ENCODE measurements at regions not wholly inside any gene's neighbourhood (a gene's known extent, or its start where the extent isn't known, plus 50 kb on each side); places are given as distances from the start of the nearest gene placed in this dataset.

DNA sequence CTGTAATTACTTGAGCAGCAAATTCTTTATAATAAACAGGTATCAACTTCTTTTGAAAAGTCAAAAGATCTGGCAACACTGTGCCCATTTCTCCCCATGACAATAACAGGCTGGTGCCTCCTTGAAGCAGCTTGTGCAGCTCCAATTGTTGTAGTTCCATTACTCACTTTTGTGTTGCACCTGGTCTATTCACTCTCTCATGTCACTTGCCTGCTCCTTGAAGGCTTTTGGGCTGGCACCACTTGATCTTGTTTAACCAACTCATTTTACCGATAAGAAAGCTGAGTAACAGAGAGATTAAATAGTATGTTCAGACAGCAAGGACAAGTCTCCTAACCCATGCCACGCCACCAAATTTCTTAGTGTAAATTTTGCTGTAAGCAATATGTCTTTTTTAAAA is 314.5 kb downstream of the OSR1 start:
- Histone ChIP-seq H3K4me1 (ENCODE audit: control insufficient read depth in 4 of 4, insufficient read depth in 4 of 4, low read length in 3 of 4) (peaks cover 0 to 4% (median 0%) of the 10 kb centered on the region in 4 donors), H3K36me3 (ENCODE audit: control insufficient read depth in 4 of 4, insufficient read depth in 3 of 4, low read depth in 1 of 4, low read length in 3 of 4) (no peaks in the 10 kb centered on the region), H3K9me3 (ENCODE audit: control insufficient read depth in 4 of 4, low read length in 3 of 4) (no peaks in the 10 kb centered on the region), H3K9ac (ENCODE audit: low read depth in 1 of 2, low read length in 2 of 2) (no peak overlapping the region), H3K4me3 (ENCODE audit: low read depth in 1 of 3, low read length in 3 of 3) (no peak overlapping the region), H3K27ac (ENCODE audit: low read depth in 1 of 2, low read length in 2 of 2) (no peak overlapping the region), H3K27me3 (ENCODE audit: control insufficient read depth in 4 of 4, insufficient read depth in 4 of 4, low read length in 3 of 4) (no peaks in the 10 kb centered on the region)
- no peak for DNase-seq (ENCODE audit: low spot score)
- TF ChIP-seq RAD21 (IDR thresholded peaks at IDR 0.05) (no peak), RXRA (IDR thresholded peaks at IDR 0.05) (no peak), SP1 (IDR thresholded peaks at IDR 0.05) (no peak), FOXA1 (IDR thresholded peaks at IDR 0.05) (no peak), HNF4G (IDR thresholded peaks at IDR 0.05) (no peak)
- TF ChIP-seq, protein P1, sequence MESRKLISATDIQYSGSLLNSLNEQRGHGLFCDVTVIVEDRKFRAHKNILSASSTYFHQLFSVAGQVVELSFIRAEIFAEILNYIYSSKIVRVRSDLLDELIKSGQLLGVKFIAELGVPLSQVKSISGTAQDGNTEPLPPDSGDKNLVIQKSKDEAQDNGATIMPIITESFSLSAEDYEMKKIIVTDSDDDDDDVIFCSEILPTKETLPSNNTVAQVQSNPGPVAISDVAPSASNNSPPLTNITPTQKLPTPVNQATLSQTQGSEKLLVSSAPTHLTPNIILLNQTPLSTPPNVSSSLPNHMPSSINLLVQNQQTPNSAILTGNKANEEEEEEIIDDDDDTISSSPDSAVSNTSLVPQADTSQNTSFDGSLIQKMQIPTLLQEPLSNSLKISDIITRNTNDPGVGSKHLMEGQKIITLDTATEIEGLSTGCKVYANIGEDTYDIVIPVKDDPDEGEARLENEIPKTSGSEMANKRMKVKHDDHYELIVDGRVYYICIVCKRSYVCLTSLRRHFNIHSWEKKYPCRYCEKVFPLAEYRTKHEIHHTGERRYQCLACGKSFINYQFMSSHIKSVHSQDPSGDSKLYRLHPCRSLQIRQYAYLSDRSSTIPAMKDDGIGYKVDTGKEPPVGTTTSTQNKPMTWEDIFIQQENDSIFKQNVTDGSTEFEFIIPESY (IDR thresholded peaks at IDR 0.05): no peak
- TF ChIP-seq, protein P2, sequence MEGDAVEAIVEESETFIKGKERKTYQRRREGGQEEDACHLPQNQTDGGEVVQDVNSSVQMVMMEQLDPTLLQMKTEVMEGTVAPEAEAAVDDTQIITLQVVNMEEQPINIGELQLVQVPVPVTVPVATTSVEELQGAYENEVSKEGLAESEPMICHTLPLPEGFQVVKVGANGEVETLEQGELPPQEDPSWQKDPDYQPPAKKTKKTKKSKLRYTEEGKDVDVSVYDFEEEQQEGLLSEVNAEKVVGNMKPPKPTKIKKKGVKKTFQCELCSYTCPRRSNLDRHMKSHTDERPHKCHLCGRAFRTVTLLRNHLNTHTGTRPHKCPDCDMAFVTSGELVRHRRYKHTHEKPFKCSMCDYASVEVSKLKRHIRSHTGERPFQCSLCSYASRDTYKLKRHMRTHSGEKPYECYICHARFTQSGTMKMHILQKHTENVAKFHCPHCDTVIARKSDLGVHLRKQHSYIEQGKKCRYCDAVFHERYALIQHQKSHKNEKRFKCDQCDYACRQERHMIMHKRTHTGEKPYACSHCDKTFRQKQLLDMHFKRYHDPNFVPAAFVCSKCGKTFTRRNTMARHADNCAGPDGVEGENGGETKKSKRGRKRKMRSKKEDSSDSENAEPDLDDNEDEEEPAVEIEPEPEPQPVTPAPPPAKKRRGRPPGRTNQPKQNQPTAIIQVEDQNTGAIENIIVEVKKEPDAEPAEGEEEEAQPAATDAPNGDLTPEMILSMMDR (IDR thresholded peaks at IDR 0.05; ENCODE audit: low read depth, low read length, missing input control): no peak
- WGBS: 93% methylated on average over 2 of the region's 2 CpGs

DNA sequence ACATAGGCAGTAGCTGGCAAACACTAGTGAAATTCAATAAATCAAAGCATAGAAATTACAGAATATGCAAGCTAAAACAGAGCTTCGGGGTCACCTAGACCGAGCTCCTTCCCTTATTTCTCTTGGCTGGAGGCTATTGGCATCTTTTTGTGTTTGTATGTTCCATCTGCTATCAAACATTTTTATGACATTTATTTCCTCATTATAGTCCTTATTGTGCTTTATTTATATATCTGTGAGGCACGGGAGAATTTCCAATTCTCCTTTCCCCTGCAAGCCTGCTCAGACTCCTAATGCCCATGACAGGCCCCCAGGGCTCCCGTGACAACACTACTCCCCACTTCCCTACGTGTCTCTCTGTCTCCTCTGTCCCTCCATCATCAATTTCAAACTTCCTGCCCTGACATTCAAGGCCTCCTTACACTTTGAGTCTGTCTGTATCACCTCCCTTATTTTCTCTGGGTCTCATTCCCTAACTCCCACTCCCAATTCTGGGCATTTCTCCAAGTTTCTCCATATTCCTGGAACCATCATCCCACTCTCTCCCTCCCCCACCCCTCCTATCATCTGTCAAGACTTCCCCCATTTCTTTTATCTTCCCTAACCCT is 316.9 kb downstream of the OSR1 start:
- H3K27me3 ChIP-seq (ENCODE audit: control insufficient read depth in 4 of 4, insufficient read depth in 4 of 4, low read length in 3 of 4): no peaks in the 10 kb centered on the region
- 82% methylated on average over 5 of the region's 5 CpGs for WGBS
- no peaks in the 10 kb centered on the region for H3K36me3 ChIP-seq (ENCODE audit: control insufficient read depth in 4 of 4, insufficient read depth in 3 of 4, low read depth in 1 of 4, low read length in 3 of 4)
- no peak for TF ChIP-seq HNF4A (conservative IDR thresholded peaks at IDR 0.05)
- no peak for TF ChIP-seq GABPA (IDR thresholded peaks at IDR 0.05 in 1 of 2, conservative IDR thresholded peaks at IDR 0.05 in 1 of 2)
- TF ChIP-seq, protein P3, sequence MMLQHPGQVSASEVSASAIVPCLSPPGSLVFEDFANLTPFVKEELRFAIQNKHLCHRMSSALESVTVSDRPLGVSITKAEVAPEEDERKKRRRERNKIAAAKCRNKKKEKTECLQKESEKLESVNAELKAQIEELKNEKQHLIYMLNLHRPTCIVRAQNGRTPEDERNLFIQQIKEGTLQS (IDR thresholded peaks at IDR 0.05): no peak
- TF ChIP-seq RXRA (IDR thresholded peaks at IDR 0.05): no peak
- TF ChIP-seq EGR1 (IDR thresholded peaks at IDR 0.05; ENCODE audit: low read depth in 2 of 2): no peak
- no peak for TF ChIP-seq YY1 (IDR thresholded peaks at IDR 0.05)
- TF ChIP-seq SP1 (IDR thresholded peaks at IDR 0.05): no peak
- no peak for TF ChIP-seq HNF4G (IDR thresholded peaks at IDR 0.05)
- TF ChIP-seq TAF1 (conservative IDR thresholded peaks at IDR 0.05): no peak
- TF ChIP-seq RAD21 (IDR thresholded peaks at IDR 0.05): no peak
- no peak overlapping the region for H3K9ac ChIP-seq (ENCODE audit: low read depth in 1 of 2, low read length in 2 of 2)
- no peaks in the 10 kb centered on the region for H3K9me3 ChIP-seq (ENCODE audit: control insufficient read depth in 4 of 4, low read length in 3 of 4)
- no peak overlapping the region for H3K4me3 ChIP-seq (ENCODE audit: low read depth in 1 of 3, low read length in 3 of 3)
- no peak overlapping the region for H3K27ac ChIP-seq (ENCODE audit: low read depth in 1 of 2, low read length in 2 of 2)
- no peak for DNase-seq (ENCODE audit: low spot score)
- no peaks in the 10 kb centered on the region for H3K4me1 ChIP-seq (ENCODE audit: control insufficient read depth in 4 of 4, insufficient read depth in 4 of 4, low read length in 3 of 4)

Measured in liver (tissue), 8 donors.